NOMO-1 (cell line): ENCODE measurements at regions not wholly inside any gene's neighbourhood (a gene's known extent, or its start where the extent isn't known, plus 50 kb on each side); places are given as distances from the start of the nearest gene placed in this dataset.
"Not testable (repeated sequence)": the region's sequence is repeated elsewhere in the genome, so short reads cannot be mapped to it uniquely, and the experiment has no call there.

Experiments
- DNase-seq, 2 experiments: peaks; one replicate each; lab custom pipeline; 2025; ENCODE audit not compliant: unreplicated experiment in 2 of 2; lab: John Stamatoyannopoulos, UW

- peak; percentile 75 to 86 for DNase-seq
Observed at GRCh38 chr6:15109338-15110090, 136.4 kb upstream of the JARID2 start.

- no peak for DNase-seq
Observed at GRCh38 chr6:15110726-15111354, 135.0 kb upstream of the JARID2 start.

DNA sequence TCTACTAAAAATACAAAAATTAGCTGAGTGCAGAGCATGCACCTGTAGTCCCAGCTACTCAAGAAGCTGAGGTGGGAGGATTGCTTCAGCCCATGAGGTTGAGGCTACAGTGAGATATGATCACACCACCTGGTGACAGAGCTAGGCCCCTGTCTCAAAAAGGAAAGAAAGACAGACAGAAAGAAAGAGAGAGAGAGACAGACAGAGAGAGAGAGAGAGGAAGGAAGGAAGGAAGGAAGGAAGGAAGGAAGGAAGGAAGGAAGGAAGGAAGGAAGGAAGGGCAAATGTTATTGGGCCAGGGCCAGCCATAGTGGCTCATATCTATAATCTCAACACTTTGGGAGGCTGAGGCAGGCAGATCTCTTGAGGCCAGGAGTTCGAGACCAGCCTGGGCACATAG lies 134.3 kb upstream of the JARID2 start:
- not testable (repeated sequence) for DNase-seq

- DNase-seq, result no peak
Observed at GRCh38 chr6:15113587-15113986, 132.3 kb upstream of the JARID2 start.

GRCh38 chr6:15114061-15114460 lies 131.8 kb upstream of the JARID2 start:
- DNase-seq, result no peak

- DNase-seq, result no peak
Observed at GRCh38 chr6:15116889-15117288, 129.0 kb upstream of the JARID2 start.

GRCh38 chr6:15121443-15121842 lies 124.4 kb upstream of the JARID2 start:
- DNase-seq, result no peak

DNA sequence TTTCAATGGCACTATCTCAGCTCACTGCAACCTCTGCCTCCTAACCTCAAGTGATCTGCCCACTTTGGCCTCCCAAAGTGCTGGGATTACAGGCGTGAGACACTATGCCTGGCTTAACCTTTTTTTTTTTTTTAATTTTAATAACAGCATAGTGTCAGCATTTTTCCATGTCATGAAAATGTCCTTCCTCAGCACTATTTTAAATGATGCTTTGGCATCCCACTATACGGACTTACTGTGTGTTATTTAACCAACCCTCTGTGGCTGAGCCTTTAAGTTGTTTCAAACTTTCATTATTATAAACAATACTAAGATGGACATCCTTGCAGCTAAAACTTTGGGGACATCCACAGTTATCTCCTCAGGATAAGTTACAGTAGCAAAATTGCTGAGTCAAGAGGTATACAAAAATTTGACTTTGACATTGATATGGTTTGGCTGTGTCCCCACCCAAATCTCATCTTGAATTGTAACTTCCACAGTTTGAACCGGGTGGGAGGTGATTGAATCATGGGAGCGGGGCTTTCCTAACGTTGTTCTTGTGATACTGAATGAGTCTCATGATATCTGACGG lies 123.8 kb upstream of the JARID2 start:
- DNase-seq, result no peak

- DNase-seq, result no peak
Observed at GRCh38 chr6:15129887-15130286, 116.0 kb upstream of the JARID2 start.

- no peak for DNase-seq
Observed at GRCh38 chr6:15131234-15131633, 114.6 kb upstream of the JARID2 start.

DNA sequence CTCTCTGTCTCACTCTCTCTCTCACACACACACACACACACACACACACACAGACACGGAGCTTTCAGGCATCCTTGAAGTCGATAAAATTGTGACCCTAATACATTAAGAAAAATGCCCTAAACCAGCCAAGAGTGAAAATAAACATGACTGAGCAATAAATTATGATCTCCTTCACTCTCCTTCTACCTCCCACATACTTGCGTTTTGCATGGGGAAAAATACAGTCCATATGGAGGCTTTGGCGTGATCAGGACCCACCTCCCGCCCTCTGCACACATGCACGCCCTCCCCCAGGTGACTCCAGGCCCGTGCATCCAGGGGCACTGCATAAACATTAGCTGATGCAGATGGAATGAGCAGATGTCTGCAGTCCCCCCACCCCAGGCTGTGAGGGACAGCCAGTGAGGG lies 114.2 kb upstream of the JARID2 start:
- DNase-seq, result no peak

GRCh38 chr6:15132167-15132566 lies 113.7 kb upstream of the JARID2 start:
- DNase-seq, result peak in 1 of 2 experiments; percentile 49

DNA sequence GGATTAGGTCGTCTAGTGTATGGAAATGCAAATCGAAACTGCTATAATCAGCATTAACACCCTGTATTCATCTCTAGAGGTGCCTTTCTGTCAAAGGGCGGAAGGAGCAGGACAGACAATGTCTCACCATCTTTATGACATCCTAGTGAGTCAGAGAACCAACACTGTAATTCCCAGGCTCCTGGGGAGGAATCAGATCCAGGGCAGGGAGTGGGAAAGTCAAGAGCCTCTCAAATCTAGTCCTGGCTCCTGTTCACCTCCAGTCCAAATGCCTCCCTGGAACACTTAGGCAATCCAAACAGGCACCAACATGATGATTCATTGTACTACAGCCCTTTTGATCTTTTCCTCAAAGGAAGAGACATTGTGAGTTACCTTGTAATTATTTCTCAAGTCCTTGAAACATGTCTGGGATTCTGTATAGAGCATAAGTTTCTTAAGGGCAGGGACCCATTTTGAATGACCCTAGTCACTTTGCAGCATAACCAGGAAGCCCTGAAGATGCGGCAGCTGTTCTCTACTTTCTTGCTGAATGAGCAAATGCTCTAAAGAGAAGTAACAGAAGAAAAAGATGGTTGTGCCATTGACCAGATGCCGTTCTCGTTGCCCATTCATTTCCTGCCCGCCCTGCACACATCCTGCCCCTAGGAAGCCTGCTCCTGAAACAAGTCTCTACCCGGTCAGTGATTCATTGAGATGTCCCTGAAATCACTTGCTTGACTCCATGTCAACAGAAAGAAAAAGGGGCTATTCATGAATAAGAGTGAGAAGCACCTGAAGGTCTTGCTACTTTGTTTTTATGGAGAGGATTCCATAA lies 112.8 kb upstream of the JARID2 start:
- no peak for DNase-seq

DNA sequence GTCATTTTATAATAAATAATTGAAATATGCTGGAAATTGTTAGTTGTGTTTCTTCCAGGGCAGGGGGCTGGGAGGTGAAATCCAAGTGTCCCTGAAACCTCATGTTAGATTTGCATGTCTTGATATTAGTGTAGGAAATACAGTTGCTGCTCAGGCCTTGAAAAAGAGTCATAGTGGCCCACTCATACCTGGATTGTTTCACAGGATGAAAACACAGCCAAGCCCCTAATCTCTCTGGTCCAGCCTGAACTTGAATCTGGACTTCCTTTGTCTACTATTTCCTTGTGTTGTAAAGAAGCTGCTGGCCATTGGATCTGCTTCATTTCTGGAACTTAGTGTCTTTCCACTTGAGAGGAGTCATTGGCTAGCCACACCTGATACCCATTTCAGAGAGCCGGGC lies 108.8 kb upstream of the JARID2 start:
- DNase-seq, result no peak

DNA sequence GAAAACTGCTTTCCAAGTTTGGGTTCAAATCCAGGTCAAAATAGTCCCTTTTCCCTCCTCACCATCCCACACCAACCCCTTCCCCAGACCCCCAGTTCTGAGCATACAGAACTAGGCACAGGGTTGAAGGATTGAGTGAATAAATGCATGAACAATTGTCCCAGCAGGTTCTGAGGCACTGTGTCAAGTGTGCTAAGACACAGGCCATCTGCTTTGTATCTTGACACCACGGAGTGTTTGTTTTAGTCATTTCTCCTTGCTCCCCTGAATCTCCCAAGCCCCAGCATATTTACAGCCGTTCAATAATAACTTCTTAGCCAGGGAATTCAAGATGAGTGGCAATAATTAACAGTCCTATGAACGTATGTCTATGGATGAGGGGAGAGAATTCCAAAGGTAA lies 102.8 kb upstream of the JARID2 start:
- DNase-seq, result no peak

- no peak for DNase-seq
Observed at GRCh38 chr6:15143540-15143939, 102.3 kb upstream of the JARID2 start.

GRCh38 chr6:15145821-15146220 lies 100.0 kb upstream of the JARID2 start:
- DNase-seq, result peak in 1 of 2 experiments; percentile 29

- DNase-seq, result no peak
Observed at GRCh38 chr6:15147827-15148226, 98.0 kb upstream of the JARID2 start.

DNA sequence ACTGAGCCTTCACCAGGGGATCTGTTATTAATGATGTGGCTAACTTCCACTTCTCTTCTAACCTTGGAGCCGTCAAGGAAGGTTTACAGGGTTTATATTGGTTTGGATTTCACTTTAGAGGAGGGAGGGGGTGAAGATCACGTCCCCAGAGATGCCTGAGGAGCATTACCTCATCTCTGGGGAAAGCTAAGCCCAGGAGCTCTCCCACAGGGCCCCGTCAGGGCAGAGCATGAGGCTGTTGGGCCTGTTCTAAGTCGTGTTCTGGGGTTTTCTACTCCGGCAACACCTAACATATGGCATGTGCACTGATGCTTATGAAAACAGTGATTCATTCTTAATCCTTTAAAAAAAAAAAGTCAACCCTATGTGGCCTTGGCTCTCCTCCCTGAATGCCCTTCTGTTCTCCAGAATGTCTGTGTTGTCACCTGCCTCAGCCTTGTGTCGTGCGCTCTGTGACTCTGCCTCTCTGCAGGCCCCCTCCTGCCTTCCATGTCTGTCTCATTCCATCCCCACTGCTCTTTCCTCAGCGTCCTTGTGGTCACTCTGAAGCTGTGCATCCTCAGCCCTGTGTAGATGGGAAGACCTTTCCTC lies 97.4 kb upstream of the JARID2 start:
- DNase-seq, result no peak

DNA sequence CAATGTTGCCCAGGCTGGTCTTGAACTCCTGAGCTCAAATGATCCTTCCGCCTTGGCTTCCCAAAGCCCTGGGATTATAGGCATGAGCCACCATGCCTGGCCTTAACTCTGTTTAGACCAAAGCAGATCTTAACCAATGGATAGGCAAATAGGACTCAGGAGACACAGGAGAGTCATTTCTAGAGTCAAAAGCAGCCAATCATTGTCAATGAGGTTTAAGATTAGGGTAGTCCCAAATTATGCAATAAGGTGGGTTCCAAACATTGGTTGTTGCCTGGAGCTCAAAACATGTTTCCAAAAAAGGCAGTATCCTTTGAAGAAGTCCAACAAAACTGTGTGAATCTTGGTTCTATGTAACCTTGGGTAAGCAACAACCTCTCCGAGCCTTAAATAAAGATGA lies 95.7 kb upstream of the JARID2 start:
- no peak for DNase-seq

DNA sequence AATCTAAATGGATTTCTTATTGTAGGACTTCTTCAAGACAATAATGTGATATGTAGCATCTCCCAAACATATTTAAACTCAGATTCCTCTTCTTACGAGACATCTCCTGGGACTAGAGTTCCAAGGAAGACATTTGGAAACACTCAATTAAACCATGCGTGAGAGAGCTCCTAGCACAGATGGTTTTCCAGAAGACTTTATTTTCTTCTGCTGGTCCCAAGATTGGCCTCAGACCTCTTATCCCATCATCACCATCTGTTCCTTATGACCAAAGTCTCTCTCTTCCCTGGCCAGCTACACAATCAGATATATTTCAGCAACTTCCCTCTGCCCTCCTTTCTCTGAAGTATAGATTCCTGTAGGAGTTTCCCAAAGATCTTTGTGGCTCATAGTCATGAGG lies 93.2 kb upstream of the JARID2 start:
- DNase-seq, result no peak
